K562 (cell line): ENCODE measurements at regions not wholly inside any gene's neighbourhood (a gene's known extent, or its start where the extent isn't known, plus 50 kb on each side); places are given as distances from the start of the nearest gene placed in this dataset.

ENCODE experiments used
- E2F4 ChIP-seq: sonication (generic); formaldehyde crosslinking; IDR thresholded peaks from 2 replicates; pipeline ENCODE4 v1.8.0; 2022; ENCODE audit warnings: mild to moderate bottlenecking, low read depth, missing genetic modification reagents
- MYNN ChIP-seq, 2 experiments: sonication (generic); formaldehyde crosslinking in 1 of 2; IDR thresholded peaks; 2 replicates each; pipeline versions ENCODE4 v1.5.0 to v1.6.1; 2016 to 2020; ENCODE audit warnings: antibody characterized with exemption in 1 of 2, missing genetic modification reagents in 1 of 2
- PYGO2 ChIP-seq: fragments of 450-650 bp; IDR thresholded peaks from 2 replicates; pipeline ENCODE4 v1.6.1; 2016; ENCODE audit warnings: mild to moderate bottlenecking, missing genetic modification characterization, moderate library complexity, missing compliant biosample characterization
- SMARCE1 ChIP-seq: fragments of 450-650 bp; IDR thresholded peaks from 2 replicates; pipeline ENCODE4 v1.7.1; 2016; ENCODE audit warnings: mild to moderate bottlenecking
- ZFP36 ChIP-seq: fragments of 150-350 bp; IDR thresholded peaks from 2 replicates; pipeline ENCODE4 v1.6.1; 2018; ENCODE audit warnings: low read length, low read depth; ENCODE audit not compliant: partially characterized antibody
- TF ChIP-seq, protein P1 (sequence below), 2 experiments: fragments of 450-650 bp in 1 of 2; sonication (generic) in 1 of 2; formaldehyde crosslinking; conservative IDR thresholded peaks; 2 replicates each; pipeline versions ENCODE4 v1.4.0 to v1.8.1; 2020 to 2022; ENCODE audit warnings: mild to moderate bottlenecking in 1 of 2, missing genetic modification reagents in 1 of 2
- TF ChIP-seq, protein P2 (sequence below): sonication (generic); formaldehyde crosslinking; IDR thresholded peaks from 2 replicates; pipeline ENCODE4 v1.8.1; 2023; ENCODE audit warnings: missing genetic modification reagents, mild to moderate bottlenecking, borderline replicate concordance

GRCh38 chr13:85243831-85244230 lies 555.4 kb downstream of the SLITRK6 start (continued):
- no peak for TF ChIP-seq E2F4
- no peak for TF ChIP-seq PYGO2
- TF ChIP-seq SMARCE1, result no peak
- TF ChIP-seq, protein P1, sequence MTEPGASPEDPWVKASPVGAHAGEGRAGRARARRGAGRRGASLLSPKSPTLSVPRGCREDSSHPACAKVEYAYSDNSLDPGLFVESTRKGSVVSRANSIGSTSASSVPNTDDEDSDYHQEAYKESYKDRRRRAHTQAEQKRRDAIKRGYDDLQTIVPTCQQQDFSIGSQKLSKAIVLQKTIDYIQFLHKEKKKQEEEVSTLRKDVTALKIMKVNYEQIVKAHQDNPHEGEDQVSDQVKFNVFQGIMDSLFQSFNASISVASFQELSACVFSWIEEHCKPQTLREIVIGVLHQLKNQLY (CRISPR knock-in tag; conservative IDR thresholded peaks at IDR 0.05), result no peak
- TF ChIP-seq, protein P2, sequence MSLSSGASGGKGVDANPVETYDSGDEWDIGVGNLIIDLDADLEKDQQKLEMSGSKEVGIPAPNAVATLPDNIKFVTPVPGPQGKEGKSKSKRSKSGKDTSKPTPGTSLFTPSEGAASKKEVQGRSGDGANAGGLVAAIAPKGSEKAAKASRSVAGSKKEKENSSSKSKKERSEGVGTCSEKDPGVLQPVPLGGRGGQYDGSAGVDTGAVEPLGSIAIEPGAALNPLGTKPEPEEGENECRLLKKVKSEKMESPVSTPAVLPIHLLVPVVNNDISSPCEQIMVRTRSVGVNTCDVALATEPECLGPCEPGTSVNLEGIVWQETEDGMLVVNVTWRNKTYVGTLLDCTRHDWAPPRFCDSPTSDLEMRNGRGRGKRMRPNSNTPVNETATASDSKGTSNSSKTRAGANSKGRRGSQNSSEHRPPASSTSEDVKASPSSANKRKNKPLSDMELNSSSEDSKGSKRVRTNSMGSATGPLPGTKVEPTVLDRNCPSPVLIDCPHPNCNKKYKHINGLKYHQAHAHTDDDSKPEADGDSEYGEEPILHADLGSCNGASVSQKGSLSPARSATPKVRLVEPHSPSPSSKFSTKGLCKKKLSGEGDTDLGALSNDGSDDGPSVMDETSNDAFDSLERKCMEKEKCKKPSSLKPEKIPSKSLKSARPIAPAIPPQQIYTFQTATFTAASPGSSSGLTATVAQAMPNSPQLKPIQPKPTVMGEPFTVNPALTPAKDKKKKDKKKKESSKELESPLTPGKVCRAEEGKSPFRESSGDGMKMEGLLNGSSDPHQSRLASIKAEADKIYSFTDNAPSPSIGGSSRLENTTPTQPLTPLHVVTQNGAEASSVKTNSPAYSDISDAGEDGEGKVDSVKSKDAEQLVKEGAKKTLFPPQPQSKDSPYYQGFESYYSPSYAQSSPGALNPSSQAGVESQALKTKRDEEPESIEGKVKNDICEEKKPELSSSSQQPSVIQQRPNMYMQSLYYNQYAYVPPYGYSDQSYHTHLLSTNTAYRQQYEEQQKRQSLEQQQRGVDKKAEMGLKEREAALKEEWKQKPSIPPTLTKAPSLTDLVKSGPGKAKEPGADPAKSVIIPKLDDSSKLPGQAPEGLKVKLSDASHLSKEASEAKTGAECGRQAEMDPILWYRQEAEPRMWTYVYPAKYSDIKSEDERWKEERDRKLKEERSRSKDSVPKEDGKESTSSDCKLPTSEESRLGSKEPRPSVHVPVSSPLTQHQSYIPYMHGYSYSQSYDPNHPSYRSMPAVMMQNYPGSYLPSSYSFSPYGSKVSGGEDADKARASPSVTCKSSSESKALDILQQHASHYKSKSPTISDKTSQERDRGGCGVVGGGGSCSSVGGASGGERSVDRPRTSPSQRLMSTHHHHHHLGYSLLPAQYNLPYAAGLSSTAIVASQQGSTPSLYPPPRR (CRISPR knock-in tag), result no peak
- no peak for TF ChIP-seq ZFP36
- TF ChIP-seq MYNN (IDR thresholded peaks at IDR 0.05), result no peak
- no peak for TF ChIP-seq MYNN (CRISPR knock-in tag; IDR thresholded peaks at IDR 0.05)
